Body of pancreas (tissue), 4 donors: ENCODE measurements at regions not wholly inside any gene's neighbourhood (a gene's known extent, or its start where the extent isn't known, plus 50 kb on each side); places are given as distances from the start of the nearest gene placed in this dataset.

Source experiments
- POLR2A ChIP-seq, 3 donors: fragments of 450-650 bp; IDR thresholded peaks; one replicate each; pipeline ENCODE4 v1.6.1; 2016; ENCODE audit warnings: antibody characterized with exemption in 3 of 3, mild to moderate bottlenecking in 2 of 3
- TF ChIP-seq, protein P1 (sequence below), 7 experiments: fragments of 450-650 bp in 4 of 7; fragments of 200-600 bp in 3 of 7; sonication (generic) in 3 of 7; IDR thresholded peaks; one replicate each; pipeline ENCODE4 v1.5.1; 2016 to 2019; ENCODE audit warnings: antibody characterized with exemption in 7 of 7

DNA sequence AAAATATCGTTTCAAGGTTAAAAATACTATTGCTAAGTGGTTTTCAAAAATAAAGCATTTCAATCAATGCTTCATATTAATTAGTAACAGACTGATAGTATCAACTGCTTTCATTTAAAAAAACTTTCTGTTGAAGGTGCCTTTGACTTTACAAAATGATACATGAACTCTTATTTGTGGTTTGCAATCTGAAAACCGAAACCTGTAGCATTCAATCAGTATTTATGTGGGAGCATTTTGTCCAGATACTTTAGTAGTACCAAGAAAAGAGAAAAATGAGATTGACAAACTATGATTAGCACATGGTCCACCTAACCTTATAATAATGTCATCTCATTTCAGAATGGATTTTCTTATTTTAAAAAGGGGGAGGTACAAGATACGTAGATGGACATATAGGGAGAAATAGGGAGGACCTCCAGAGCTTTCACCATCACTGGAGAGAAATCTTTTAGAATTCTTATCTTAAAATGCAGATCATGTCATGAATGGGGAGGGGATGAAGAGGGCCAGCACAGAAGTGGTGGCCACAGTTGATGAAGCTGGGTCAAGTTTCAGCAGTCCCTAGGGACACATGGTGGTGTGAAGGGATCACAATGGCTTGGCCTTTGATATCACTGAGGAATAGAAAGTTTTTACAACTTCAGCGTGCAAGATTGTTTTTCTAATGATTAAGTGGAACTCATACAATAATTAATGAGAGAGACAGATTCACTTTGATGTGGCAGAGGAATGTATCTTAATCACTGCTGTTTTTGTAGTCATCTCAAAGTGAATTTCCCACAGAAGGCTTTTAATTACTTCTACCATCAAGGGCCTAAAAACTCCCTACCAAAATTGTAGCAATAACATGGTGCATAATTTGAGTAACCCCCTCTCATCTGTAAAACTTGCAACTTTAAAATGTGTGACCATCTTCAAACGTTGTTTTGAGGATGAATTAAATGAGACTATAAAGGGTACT, 322.3 kb upstream of the EDIL3 start:
- TF ChIP-seq, protein P1, sequence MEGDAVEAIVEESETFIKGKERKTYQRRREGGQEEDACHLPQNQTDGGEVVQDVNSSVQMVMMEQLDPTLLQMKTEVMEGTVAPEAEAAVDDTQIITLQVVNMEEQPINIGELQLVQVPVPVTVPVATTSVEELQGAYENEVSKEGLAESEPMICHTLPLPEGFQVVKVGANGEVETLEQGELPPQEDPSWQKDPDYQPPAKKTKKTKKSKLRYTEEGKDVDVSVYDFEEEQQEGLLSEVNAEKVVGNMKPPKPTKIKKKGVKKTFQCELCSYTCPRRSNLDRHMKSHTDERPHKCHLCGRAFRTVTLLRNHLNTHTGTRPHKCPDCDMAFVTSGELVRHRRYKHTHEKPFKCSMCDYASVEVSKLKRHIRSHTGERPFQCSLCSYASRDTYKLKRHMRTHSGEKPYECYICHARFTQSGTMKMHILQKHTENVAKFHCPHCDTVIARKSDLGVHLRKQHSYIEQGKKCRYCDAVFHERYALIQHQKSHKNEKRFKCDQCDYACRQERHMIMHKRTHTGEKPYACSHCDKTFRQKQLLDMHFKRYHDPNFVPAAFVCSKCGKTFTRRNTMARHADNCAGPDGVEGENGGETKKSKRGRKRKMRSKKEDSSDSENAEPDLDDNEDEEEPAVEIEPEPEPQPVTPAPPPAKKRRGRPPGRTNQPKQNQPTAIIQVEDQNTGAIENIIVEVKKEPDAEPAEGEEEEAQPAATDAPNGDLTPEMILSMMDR (IDR thresholded peaks at IDR 0.05), result no peak
- no peak for TF ChIP-seq POLR2A (IDR thresholded peaks at IDR 0.05)
